HepG2 (cell line): ENCODE measurements at regions not wholly inside any gene's neighbourhood (a gene's known extent, or its start where the extent isn't known, plus 50 kb on each side); places are given as distances from the start of the nearest gene placed in this dataset.

Experiments used
- EP300 ChIP-seq, 3 experiments: sonication (generic) in 1 of 3; formaldehyde crosslinking in 1 of 3; IDR thresholded peaks; 2 replicates each; pipeline versions ENCODE4 v1.5.1 to v1.6.1; 2011 to 2020; ENCODE audit warnings: low read depth in 2 of 3, low read length in 2 of 3, borderline replicate concordance in 1 of 3, improper control_type of control experiment in 1 of 3, mild to moderate bottlenecking in 1 of 3, missing genetic modification reagents in 1 of 3, moderate library complexity in 1 of 3
- EZH2 ChIP-seq: conservative IDR thresholded peaks from 2 replicates; pipeline ENCODE4 v1.6.1; 2012; ENCODE audit warnings: mild to moderate bottlenecking, low read depth, low read length, moderate library complexity
- HOXA7 ChIP-seq: sonication (generic); formaldehyde crosslinking; IDR thresholded peaks from 2 replicates; pipeline ENCODE4 v1.8.1; 2022; ENCODE audit warnings: mild to moderate bottlenecking, missing genetic modification reagents, moderate library complexity
- REST ChIP-seq, 2 experiments: IDR thresholded peaks; 2 replicates each; pipeline ENCODE4 v1.6.1; 2011 to 2012; ENCODE audit warnings: low read length in 2 of 2, borderline replicate concordance in 1 of 2, low read depth in 1 of 2, mild to moderate bottlenecking in 1 of 2, moderate library complexity in 1 of 2
- TF ChIP-seq, protein P1 (sequence below): sonication (generic); formaldehyde crosslinking; IDR thresholded peaks from 2 replicates; pipeline ENCODE4 v1.4.0; 2020; ENCODE audit warnings: mild to moderate bottlenecking, missing genetic modification reagents
- TF ChIP-seq, protein P2 (sequence below): sonication (generic); formaldehyde crosslinking; IDR thresholded peaks from 2 replicates; pipeline ENCODE4; 2020; ENCODE audit warnings: missing genetic modification reagents, mild to moderate bottlenecking, borderline replicate concordance
- TF ChIP-seq, protein P3 (sequence below): sonication (generic); formaldehyde crosslinking; IDR thresholded peaks from 2 replicates; pipeline ENCODE4 v1.5.0; 2020; ENCODE audit warnings: mild to moderate bottlenecking, missing genetic modification reagents, moderate library complexity
- TF ChIP-seq, protein P4 (sequence below): IDR thresholded peaks from 2 replicates; pipeline ENCODE4 v1.6.1; 2012; ENCODE audit warnings: low read depth, low read length, improper control_type of control experiment
- TF ChIP-seq, protein P5 (sequence below): sonication (generic); formaldehyde crosslinking; IDR thresholded peaks from 2 replicates; pipeline ENCODE4 v1.4.0; 2020; ENCODE audit warnings: missing genetic modification reagents

GRCh38 chr12:77351860-77352259 lies 286.5 kb upstream of the E2F7 start:
- TF ChIP-seq EP300 (IDR thresholded peaks at IDR 0.05; ENCODE audit: low read depth in 2 of 2, low read length in 2 of 2) (no peak), EP300 (CRISPR knock-in tag; IDR thresholded peaks at IDR 0.05; ENCODE audit: borderline replicate concordance) (no peak), HOXA7 (CRISPR knock-in tag) (no peak), EZH2 (no peak), REST (IDR thresholded peaks at IDR 0.05; ENCODE audit: borderline replicate concordance in 1 of 2, low read depth in 1 of 2, low read length in 2 of 2) (no peak)
- TF ChIP-seq, protein P1, sequence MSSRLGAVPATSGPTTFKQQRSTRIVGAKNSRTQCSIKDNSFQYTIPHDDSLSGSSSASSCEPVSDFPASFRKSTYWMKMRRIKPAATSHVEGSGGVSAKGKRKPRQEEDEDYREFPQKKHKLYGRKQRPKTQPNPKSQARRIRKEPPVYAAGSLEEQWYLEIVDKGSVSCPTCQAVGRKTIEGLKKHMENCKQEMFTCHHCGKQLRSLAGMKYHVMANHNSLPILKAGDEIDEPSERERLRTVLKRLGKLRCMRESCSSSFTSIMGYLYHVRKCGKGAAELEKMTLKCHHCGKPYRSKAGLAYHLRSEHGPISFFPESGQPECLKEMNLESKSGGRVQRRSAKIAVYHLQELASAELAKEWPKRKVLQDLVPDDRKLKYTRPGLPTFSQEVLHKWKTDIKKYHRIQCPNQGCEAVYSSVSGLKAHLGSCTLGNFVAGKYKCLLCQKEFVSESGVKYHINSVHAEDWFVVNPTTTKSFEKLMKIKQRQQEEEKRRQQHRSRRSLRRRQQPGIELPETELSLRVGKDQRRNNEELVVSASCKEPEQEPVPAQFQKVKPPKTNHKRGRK (CRISPR knock-in tag): no peak
- TF ChIP-seq, protein P2, sequence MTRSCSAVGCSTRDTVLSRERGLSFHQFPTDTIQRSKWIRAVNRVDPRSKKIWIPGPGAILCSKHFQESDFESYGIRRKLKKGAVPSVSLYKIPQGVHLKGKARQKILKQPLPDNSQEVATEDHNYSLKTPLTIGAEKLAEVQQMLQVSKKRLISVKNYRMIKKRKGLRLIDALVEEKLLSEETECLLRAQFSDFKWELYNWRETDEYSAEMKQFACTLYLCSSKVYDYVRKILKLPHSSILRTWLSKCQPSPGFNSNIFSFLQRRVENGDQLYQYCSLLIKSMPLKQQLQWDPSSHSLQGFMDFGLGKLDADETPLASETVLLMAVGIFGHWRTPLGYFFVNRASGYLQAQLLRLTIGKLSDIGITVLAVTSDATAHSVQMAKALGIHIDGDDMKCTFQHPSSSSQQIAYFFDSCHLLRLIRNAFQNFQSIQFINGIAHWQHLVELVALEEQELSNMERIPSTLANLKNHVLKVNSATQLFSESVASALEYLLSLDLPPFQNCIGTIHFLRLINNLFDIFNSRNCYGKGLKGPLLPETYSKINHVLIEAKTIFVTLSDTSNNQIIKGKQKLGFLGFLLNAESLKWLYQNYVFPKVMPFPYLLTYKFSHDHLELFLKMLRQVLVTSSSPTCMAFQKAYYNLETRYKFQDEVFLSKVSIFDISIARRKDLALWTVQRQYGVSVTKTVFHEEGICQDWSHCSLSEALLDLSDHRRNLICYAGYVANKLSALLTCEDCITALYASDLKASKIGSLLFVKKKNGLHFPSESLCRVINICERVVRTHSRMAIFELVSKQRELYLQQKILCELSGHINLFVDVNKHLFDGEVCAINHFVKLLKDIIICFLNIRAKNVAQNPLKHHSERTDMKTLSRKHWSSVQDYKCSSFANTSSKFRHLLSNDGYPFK (CRISPR knock-in tag): no peak
- TF ChIP-seq, protein P3, sequence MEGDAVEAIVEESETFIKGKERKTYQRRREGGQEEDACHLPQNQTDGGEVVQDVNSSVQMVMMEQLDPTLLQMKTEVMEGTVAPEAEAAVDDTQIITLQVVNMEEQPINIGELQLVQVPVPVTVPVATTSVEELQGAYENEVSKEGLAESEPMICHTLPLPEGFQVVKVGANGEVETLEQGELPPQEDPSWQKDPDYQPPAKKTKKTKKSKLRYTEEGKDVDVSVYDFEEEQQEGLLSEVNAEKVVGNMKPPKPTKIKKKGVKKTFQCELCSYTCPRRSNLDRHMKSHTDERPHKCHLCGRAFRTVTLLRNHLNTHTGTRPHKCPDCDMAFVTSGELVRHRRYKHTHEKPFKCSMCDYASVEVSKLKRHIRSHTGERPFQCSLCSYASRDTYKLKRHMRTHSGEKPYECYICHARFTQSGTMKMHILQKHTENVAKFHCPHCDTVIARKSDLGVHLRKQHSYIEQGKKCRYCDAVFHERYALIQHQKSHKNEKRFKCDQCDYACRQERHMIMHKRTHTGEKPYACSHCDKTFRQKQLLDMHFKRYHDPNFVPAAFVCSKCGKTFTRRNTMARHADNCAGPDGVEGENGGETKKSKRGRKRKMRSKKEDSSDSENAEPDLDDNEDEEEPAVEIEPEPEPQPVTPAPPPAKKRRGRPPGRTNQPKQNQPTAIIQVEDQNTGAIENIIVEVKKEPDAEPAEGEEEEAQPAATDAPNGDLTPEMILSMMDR: no peak
- TF ChIP-seq, protein P4, sequence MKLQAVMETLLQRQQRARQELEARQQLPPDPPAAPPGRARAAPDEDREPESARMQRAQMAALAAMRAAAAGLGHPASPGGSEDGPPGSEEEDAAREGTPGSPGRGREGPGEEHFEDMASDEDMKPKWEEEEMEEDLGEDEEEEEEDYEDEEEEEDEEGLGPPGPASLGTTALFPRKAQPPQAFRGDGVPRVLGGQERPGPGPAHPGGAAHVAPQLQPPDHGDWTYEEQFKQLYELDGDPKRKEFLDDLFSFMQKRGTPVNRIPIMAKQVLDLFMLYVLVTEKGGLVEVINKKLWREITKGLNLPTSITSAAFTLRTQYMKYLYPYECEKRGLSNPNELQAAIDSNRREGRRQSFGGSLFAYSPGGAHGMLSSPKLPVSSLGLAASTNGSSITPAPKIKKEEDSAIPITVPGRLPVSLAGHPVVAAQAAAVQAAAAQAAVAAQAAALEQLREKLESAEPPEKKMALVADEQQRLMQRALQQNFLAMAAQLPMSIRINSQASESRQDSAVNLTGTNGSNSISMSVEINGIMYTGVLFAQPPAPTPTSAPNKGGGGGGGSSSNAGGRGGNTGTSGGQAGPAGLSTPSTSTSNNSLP: no peak
- TF ChIP-seq, protein P5, sequence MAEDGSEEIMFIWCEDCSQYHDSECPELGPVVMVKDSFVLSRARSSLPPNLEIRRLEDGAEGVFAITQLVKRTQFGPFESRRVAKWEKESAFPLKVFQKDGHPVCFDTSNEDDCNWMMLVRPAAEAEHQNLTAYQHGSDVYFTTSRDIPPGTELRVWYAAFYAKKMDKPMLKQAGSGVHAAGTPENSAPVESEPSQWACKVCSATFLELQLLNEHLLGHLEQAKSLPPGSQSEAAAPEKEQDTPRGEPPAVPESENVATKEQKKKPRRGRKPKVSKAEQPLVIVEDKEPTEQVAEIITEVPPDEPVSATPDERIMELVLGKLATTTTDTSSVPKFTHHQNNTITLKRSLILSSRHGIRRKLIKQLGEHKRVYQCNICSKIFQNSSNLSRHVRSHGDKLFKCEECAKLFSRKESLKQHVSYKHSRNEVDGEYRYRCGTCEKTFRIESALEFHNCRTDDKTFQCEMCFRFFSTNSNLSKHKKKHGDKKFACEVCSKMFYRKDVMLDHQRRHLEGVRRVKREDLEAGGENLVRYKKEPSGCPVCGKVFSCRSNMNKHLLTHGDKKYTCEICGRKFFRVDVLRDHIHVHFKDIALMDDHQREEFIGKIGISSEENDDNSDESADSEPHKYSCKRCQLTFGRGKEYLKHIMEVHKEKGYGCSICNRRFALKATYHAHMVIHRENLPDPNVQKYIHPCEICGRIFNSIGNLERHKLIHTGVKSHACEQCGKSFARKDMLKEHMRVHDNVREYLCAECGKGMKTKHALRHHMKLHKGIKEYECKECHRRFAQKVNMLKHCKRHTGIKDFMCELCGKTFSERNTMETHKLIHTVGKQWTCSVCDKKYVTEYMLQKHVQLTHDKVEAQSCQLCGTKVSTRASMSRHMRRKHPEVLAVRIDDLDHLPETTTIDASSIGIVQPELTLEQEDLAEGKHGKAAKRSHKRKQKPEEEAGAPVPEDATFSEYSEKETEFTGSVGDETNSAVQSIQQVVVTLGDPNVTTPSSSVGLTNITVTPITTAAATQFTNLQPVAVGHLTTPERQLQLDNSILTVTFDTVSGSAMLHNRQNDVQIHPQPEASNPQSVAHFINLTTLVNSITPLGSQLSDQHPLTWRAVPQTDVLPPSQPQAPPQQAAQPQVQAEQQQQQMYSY (CRISPR knock-in tag): no peak
